HUES6 (cell line): ENCODE measurements at regions not wholly inside any gene's neighbourhood (a gene's known extent, or its start where the extent isn't known, plus 50 kb on each side); places are given as distances from the start of the nearest gene placed in this dataset.

ENCODE experiments used
- H3K27ac ChIP-seq: 2 replicates; pipeline ENCODE4 v1.7.0; 2013; ENCODE audit warnings: low read depth, mild to moderate bottlenecking, low read length, inconsistent platforms
- H3K27me3 ChIP-seq: 2 replicates; pipeline ENCODE4 v1.6.1; 2013; ENCODE audit warnings: low read length; ENCODE audit not compliant: control insufficient read depth, insufficient read depth
- H3K36me3 ChIP-seq: 2 replicates; pipeline ENCODE4 v1.6.1; 2013; ENCODE audit warnings: low read length; ENCODE audit not compliant: control insufficient read depth, insufficient read depth
- H3K4me1 ChIP-seq: 2 replicates; pipeline ENCODE4 v1.6.1; 2013; ENCODE audit warnings: low read length; ENCODE audit not compliant: control insufficient read depth, insufficient read depth
- H3K4me3 ChIP-seq: 2 replicates; pipeline ENCODE4 v1.5.1; 2013; ENCODE audit warnings: low read depth, low read length
- H3K9ac ChIP-seq: one replicate; pipeline ENCODE4 v1.6.1; 2013; ENCODE audit warnings: mild to moderate bottlenecking, low read length
- H3K9me3 ChIP-seq: 2 replicates; pipeline ENCODE4 v1.6.1; 2013; ENCODE audit warnings: low read depth, low read length; ENCODE audit not compliant: control insufficient read depth, insufficient read depth

GRCh38 chr22:46062971-46063631, 86.1 kb upstream of the WNT7B start:
- Histone ChIP-seq H3K4me1 (no peaks in the 10 kb centered on the region), H3K4me3 (no peak overlapping the region), H3K9ac (no peak overlapping the region), H3K36me3 (no peaks in the 10 kb centered on the region), H3K9me3 (no peaks in the 10 kb centered on the region), H3K27me3 (peaks cover 18% of the 10 kb centered on the region), H3K27ac (no peak overlapping the region)

- H3K9me3 ChIP-seq: no peaks in the 10 kb centered on the region
- no peak overlapping the region for H3K4me3 ChIP-seq
- H3K4me1 ChIP-seq: no peaks in the 10 kb centered on the region
- H3K27me3 ChIP-seq: peaks cover 25% of the 10 kb centered on the region
- H3K27ac ChIP-seq: no peak overlapping the region
- no peaks in the 10 kb centered on the region for H3K36me3 ChIP-seq
- no peak overlapping the region for H3K9ac ChIP-seq
Observed at GRCh38 chr22:46063846-46064227, 86.5 kb upstream of the PPARA start.

- Histone ChIP-seq H3K9ac (no peak overlapping the region), H3K9me3 (no peaks in the 10 kb centered on the region), H3K4me1 (no peaks in the 10 kb centered on the region; the same call in 1 of the 2 replicates), H3K4me3 (no peak overlapping the region), H3K27me3 (peaks cover 31% of the 10 kb centered on the region), H3K36me3 (no peaks in the 10 kb centered on the region), H3K27ac (no peak overlapping the region)
Observed at GRCh38 chr22:46064228-46064965, 85.9 kb upstream of the PPARA start.

- Histone ChIP-seq H3K9ac (no peak overlapping the region), H3K4me1 (peaks cover 5% of the 10 kb centered on the region; the same call in 1 of the 2 replicates), H3K9me3 (no peaks in the 10 kb centered on the region), H3K36me3 (no peaks in the 10 kb centered on the region), H3K27me3 (peaks cover 38% of the 10 kb centered on the region), H3K27ac (no peak overlapping the region), H3K4me3 (no peak overlapping the region)
Observed at GRCh38 chr22:46064966-46065666, 85.2 kb upstream of the PPARA start.

GRCh38 chr22:46065691-46066454, 84.5 kb upstream of the PPARA start:
- Histone ChIP-seq H3K4me1 (peaks cover 5% of the 10 kb centered on the region; the same call in 1 of the 2 replicates), H3K27me3 (peaks cover 41% of the 10 kb centered on the region), H3K9ac (no peak overlapping the region), H3K9me3 (no peaks in the 10 kb centered on the region), H3K4me3 (no peak overlapping the region), H3K27ac (no peak overlapping the region), H3K36me3 (no peaks in the 10 kb centered on the region)

DNA sequence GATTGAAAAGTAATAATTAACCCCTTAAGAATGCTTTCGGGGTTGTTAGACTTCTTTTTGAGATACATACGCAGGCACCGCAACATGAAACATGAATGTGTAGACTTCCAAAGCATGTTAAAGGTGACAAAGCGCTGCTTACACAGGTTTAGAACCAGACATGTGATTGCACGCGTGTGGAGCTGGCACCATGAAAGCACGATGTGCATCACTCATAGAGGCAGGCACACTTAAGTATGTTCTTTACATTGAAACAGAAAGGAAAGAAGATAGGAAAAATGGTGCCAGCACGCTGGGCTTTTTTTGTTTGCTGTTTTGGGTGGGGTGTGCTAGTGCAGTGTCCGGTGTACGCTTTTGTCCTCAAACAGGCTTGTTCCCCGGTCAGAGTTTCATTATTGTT, 83.6 kb upstream of the PPARA start:
- Histone ChIP-seq H3K9ac (no peak overlapping the region), H3K4me1 (peaks cover 5% of the 10 kb centered on the region; the same call in 1 of the 2 replicates), H3K36me3 (no peaks in the 10 kb centered on the region), H3K9me3 (no peaks in the 10 kb centered on the region), H3K4me3 (no peak overlapping the region), H3K27me3 (peaks cover 44% of the 10 kb centered on the region), H3K27ac (no peak overlapping the region)

- no peaks in the 10 kb centered on the region for H3K9me3 ChIP-seq
- peaks cover 50% of the 10 kb centered on the region for H3K27me3 ChIP-seq
- H3K4me3 ChIP-seq: no peak overlapping the region
- H3K36me3 ChIP-seq: no peaks in the 10 kb centered on the region
- H3K4me1 ChIP-seq: peaks cover 5% of the 10 kb centered on the region; the same call in 1 of the 2 replicates
- no peak overlapping the region for H3K27ac ChIP-seq
- no peak overlapping the region for H3K9ac ChIP-seq
Observed at GRCh38 chr22:46067159-46068111, 82.9 kb upstream of the PPARA start.

- no peaks in the 10 kb centered on the region for H3K36me3 ChIP-seq
- H3K4me3 ChIP-seq: no peak overlapping the region
- H3K9ac ChIP-seq: no peak overlapping the region
- no peak overlapping the region for H3K27ac ChIP-seq
- H3K9me3 ChIP-seq: no peaks in the 10 kb centered on the region
- H3K4me1 ChIP-seq: peaks cover 8% of the 10 kb centered on the region; the same call in 1 of the 2 replicates
- peaks cover 58% of the 10 kb centered on the region for H3K27me3 ChIP-seq
Observed at GRCh38 chr22:46068181-46068592, 82.1 kb upstream of the PPARA start.

DNA sequence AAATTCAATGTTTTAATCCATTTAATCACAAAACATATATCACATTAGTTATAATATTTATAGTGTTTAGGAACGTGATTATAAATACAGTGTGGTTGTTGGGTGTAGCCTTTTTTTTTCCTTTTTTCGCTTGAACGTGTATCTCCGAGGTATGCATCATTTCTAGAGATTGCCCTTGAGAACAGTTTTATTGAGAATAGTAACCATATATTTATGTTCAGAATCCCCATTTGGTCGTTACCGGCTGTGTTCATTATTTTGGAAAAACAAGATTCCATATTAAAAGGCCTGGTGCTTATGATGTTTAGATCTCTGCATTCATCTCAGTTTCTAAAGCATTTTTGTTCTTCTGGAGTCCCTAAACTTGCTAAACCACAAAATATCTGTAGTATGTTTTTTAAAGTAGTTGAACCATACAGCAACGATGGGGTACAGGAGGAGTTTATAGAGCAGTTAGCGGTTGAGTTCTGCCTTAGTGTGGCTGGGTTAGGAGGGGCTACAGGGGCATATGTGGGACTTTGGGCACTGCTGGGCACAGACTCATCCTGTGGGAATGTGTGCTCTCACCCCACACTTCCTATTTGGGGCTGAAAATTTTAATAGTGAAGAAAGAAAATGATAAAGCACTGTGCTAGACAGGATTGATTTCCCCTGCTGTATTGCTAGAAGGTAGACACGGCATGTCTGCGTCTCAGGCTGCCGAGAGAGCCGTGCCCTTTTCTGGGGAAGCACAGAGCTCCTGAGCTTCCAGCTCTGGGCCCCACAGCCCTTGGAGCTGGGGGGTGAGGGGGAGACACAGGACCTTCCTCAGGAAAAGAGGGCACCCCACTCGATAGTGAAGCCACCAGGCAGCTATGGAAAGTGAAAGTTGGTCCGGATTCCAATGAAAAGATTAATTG, 81.5 kb upstream of the PPARA start:
- H3K9me3 ChIP-seq: no peaks in the 10 kb centered on the region
- no peak overlapping the region for H3K9ac ChIP-seq
- H3K27ac ChIP-seq: no peak overlapping the region
- peaks cover 64% of the 10 kb centered on the region for H3K27me3 ChIP-seq
- no peak overlapping the region for H3K4me3 ChIP-seq
- H3K36me3 ChIP-seq: no peaks in the 10 kb centered on the region
- peaks cover 8% of the 10 kb centered on the region; the same call in 1 of the 2 replicates for H3K4me1 ChIP-seq
